ENCODE measurements at regions not wholly inside any gene's neighbourhood (a gene's known extent, or its start where the extent isn't known, plus 50 kb on each side); places are given as distances from the start of the nearest gene placed in this dataset.
"Not testable (repeated sequence)": the region's sequence is repeated elsewhere in the genome, so short reads cannot be mapped to it uniquely, and the experiment has no call there.

- Histone ChIP-seq H3K4me3 (ENCODE audit: low read length) (no peak overlapping the region), H3K27ac (ENCODE audit: low read depth, low read length) (no peak overlapping the region), H3K9me3 (ENCODE audit: insufficient read depth, low read depth, low read length) (no peaks in the 10 kb centered on the region), H3K36me3 (ENCODE audit: insufficient read depth, low read length) (no peaks in the 10 kb centered on the region), H3K9ac (ENCODE audit: low read depth, low read length) (no peak overlapping the region), H3K27me3 (ENCODE audit: insufficient read depth, low read length) (no peaks in the 10 kb centered on the region), H3K4me1 (ENCODE audit: insufficient read depth, low read length) (no peaks in the 10 kb centered on the region; the same call in 1 of the 2 replicates)
- WGBS = 73% methylated on average over 12 of the region's 12 CpGs
These were observed 823.1 kb downstream of the EPHA4 start for GRCh38 chr2:220748875-220749479.

- H3K27me3 ChIP-seq (ENCODE audit: insufficient read depth, low read length) = no peaks in the 10 kb centered on the region
- WGBS = 100% methylated on average over 2 of the region's 3 CpGs
- no peaks in the 10 kb centered on the region for H3K36me3 ChIP-seq (ENCODE audit: insufficient read depth, low read length)
- H3K4me1 ChIP-seq (ENCODE audit: insufficient read depth, low read length) = no peaks in the 10 kb centered on the region; the same call in 1 of the 2 replicates
- H3K27ac ChIP-seq (ENCODE audit: low read depth, low read length) = no peak overlapping the region
- H3K9ac ChIP-seq (ENCODE audit: low read depth, low read length) = no peak overlapping the region
- no peaks in the 10 kb centered on the region for H3K9me3 ChIP-seq (ENCODE audit: insufficient read depth, low read depth, low read length)
- no peak overlapping the region for H3K4me3 ChIP-seq (ENCODE audit: low read length)
These were observed 818.6 kb downstream of the EPHA4 start for GRCh38 chr2:220753486-220753885.

- no peaks in the 10 kb centered on the region for H3K9me3 ChIP-seq (ENCODE audit: insufficient read depth, low read depth, low read length)
- 88% methylated on average over 6 of the region's 6 CpGs for WGBS
- no peak overlapping the region for H3K27ac ChIP-seq (ENCODE audit: low read depth, low read length)
- no peaks in the 10 kb centered on the region for H3K27me3 ChIP-seq (ENCODE audit: insufficient read depth, low read length)
- H3K4me1 ChIP-seq (ENCODE audit: insufficient read depth, low read length) = no peaks in the 10 kb centered on the region
- no peak overlapping the region for H3K4me3 ChIP-seq (ENCODE audit: low read length)
- H3K36me3 ChIP-seq (ENCODE audit: insufficient read depth, low read length) = no peaks in the 10 kb centered on the region
- no peak overlapping the region for H3K9ac ChIP-seq (ENCODE audit: low read depth, low read length)
These were observed 815.5 kb downstream of the EPHA4 start for GRCh38 chr2:220756653-220757052.

GRCh38 chr2:220758376-220758775 lies 813.7 kb downstream of the EPHA4 start:
- not testable (repeated sequence) for H3K27ac ChIP-seq (ENCODE audit: low read depth, low read length); H3K4me3 ChIP-seq (ENCODE audit: low read length); H3K27me3 ChIP-seq (ENCODE audit: insufficient read depth, low read length); H3K9me3 ChIP-seq (ENCODE audit: insufficient read depth, low read depth, low read length); H3K4me1 ChIP-seq (ENCODE audit: insufficient read depth, low read length); H3K36me3 ChIP-seq (ENCODE audit: insufficient read depth, low read length); H3K9ac ChIP-seq (ENCODE audit: low read depth, low read length)
- WGBS = 84% methylated on average over 3 of the region's 5 CpGs

- H3K27me3 ChIP-seq (ENCODE audit: insufficient read depth, low read length) = no peaks in the 10 kb centered on the region
- H3K9ac ChIP-seq (ENCODE audit: low read depth, low read length) = no peak overlapping the region
- 93% methylated on average over 5 of the region's 5 CpGs for WGBS
- no peak overlapping the region for H3K4me3 ChIP-seq (ENCODE audit: low read length)
- H3K4me1 ChIP-seq (ENCODE audit: insufficient read depth, low read length) = 0 out of 2 replicates have a peak, but pooled peaks cover 4% of the 10 kb centered on the region
- no peaks in the 10 kb centered on the region for H3K9me3 ChIP-seq (ENCODE audit: insufficient read depth, low read depth, low read length)
- H3K36me3 ChIP-seq (ENCODE audit: insufficient read depth, low read length) = no peaks in the 10 kb centered on the region
- H3K27ac ChIP-seq (ENCODE audit: low read depth, low read length) = no peak overlapping the region
These were observed 807.9 kb downstream of the EPHA4 start for GRCh38 chr2:220764171-220764570.

- 87% methylated on average over 3 of the region's 3 CpGs for WGBS
These were observed 804.4 kb downstream of the EPHA4 start for GRCh38 chr2:220767591-220768255.

GRCh38 chr2:220775856-220776488 lies 796.1 kb downstream of the EPHA4 start:
- no peaks in the 10 kb centered on the region; the same call in 1 of the 2 replicates for H3K4me1 ChIP-seq (ENCODE audit: insufficient read depth, low read length)
- peaks cover 5% of the 10 kb centered on the region; the same call in 1 of the 2 replicates for H3K9me3 ChIP-seq (ENCODE audit: insufficient read depth, low read depth, low read length)
- H3K9ac ChIP-seq (ENCODE audit: low read depth, low read length) = no peak overlapping the region
- peaks cover 14% of the 10 kb centered on the region for H3K27me3 ChIP-seq (ENCODE audit: insufficient read depth, low read length)
- 59% methylated on average over 2 of the region's 2 CpGs for WGBS
- H3K4me3 ChIP-seq (ENCODE audit: low read length) = no peak overlapping the region
- H3K36me3 ChIP-seq (ENCODE audit: insufficient read depth, low read length) = no peaks in the 10 kb centered on the region
- no peak overlapping the region for H3K27ac ChIP-seq (ENCODE audit: low read depth, low read length)

More at GRCh38 chr2:220767591-220768255, 804.4 kb downstream of the EPHA4 start:
- no peaks in the 10 kb centered on the region for H3K36me3 ChIP-seq (ENCODE audit: insufficient read depth, low read length)
- no peaks in the 10 kb centered on the region for H3K9me3 ChIP-seq (ENCODE audit: insufficient read depth, low read depth, low read length)
- no peaks in the 10 kb centered on the region for H3K27me3 ChIP-seq (ENCODE audit: insufficient read depth, low read length)
- H3K9ac ChIP-seq (ENCODE audit: low read depth, low read length) = no peak overlapping the region
- 0 out of 2 replicates have a peak, but pooled peaks cover 4% of the 10 kb centered on the region for H3K4me1 ChIP-seq (ENCODE audit: insufficient read depth, low read length)
- H3K27ac ChIP-seq (ENCODE audit: low read depth, low read length) = no peak overlapping the region
- H3K4me3 ChIP-seq (ENCODE audit: low read length) = no peak overlapping the region

- not testable (repeated sequence) for H3K4me3 ChIP-seq (ENCODE audit: low read length); H3K9ac ChIP-seq (ENCODE audit: low read depth, low read length); H3K9me3 ChIP-seq (ENCODE audit: insufficient read depth, low read depth, low read length); H3K36me3 ChIP-seq (ENCODE audit: insufficient read depth, low read length); H3K4me1 ChIP-seq (ENCODE audit: insufficient read depth, low read length); H3K27ac ChIP-seq (ENCODE audit: low read depth, low read length)
- H3K27me3 ChIP-seq (ENCODE audit: insufficient read depth, low read length) = peaks cover 30% of the 10 kb centered on the region
These were observed 793.0 kb downstream of the EPHA4 start for GRCh38 chr2:220779076-220779475.

- Histone ChIP-seq H3K36me3 (ENCODE audit: insufficient read depth, low read length) (no peaks in the 10 kb centered on the region), H3K4me3 (ENCODE audit: low read length) (no peak overlapping the region), H3K9ac (ENCODE audit: low read depth, low read length) (no peak overlapping the region), H3K9me3 (ENCODE audit: insufficient read depth, low read depth, low read length) (peaks cover 5% of the 10 kb centered on the region; the same call in 1 of the 2 replicates), H3K27ac (ENCODE audit: low read depth, low read length) (no peak overlapping the region), H3K4me1 (ENCODE audit: insufficient read depth, low read length) (peaks cover 6% of the 10 kb centered on the region; the same call in 1 of the 2 replicates), H3K27me3 (ENCODE audit: insufficient read depth, low read length) (peaks cover 30% of the 10 kb centered on the region)
- WGBS = 100% methylated on average over 1 of the region's 1 CpG
These were observed 792.6 kb downstream of the EPHA4 start for GRCh38 chr2:220779511-220779910.

GRCh38 chr2:220779931-220780330 lies 792.2 kb downstream of the EPHA4 start:
- WGBS = 100% methylated on average over 2 of the region's 2 CpGs
- H3K9me3 ChIP-seq (ENCODE audit: insufficient read depth, low read depth, low read length) = peaks cover 5% of the 10 kb centered on the region; the same call in 1 of the 2 replicates
- peaks cover 30% of the 10 kb centered on the region for H3K27me3 ChIP-seq (ENCODE audit: insufficient read depth, low read length)
- H3K9ac ChIP-seq (ENCODE audit: low read depth, low read length) = no peak overlapping the region
- no peaks in the 10 kb centered on the region for H3K36me3 ChIP-seq (ENCODE audit: insufficient read depth, low read length)
- no peak overlapping the region for H3K27ac ChIP-seq (ENCODE audit: low read depth, low read length)
- H3K4me1 ChIP-seq (ENCODE audit: insufficient read depth, low read length) = peaks cover 6% of the 10 kb centered on the region; the same call in 1 of the 2 replicates
- H3K4me3 ChIP-seq (ENCODE audit: low read length) = no peak overlapping the region

GRCh38 chr2:220781622-220782241 lies 790.4 kb downstream of the EPHA4 start:
- Histone ChIP-seq H3K9me3 (ENCODE audit: insufficient read depth, low read depth, low read length) (peaks cover 5% of the 10 kb centered on the region; the same call in 1 of the 2 replicates), H3K9ac (ENCODE audit: low read depth, low read length) (no peak overlapping the region), H3K27ac (ENCODE audit: low read depth, low read length) (no peak overlapping the region), H3K4me3 (ENCODE audit: low read length) (no peak overlapping the region), H3K4me1 (ENCODE audit: insufficient read depth, low read length) (peaks cover 6% of the 10 kb centered on the region; the same call in 1 of the 2 replicates), H3K36me3 (ENCODE audit: insufficient read depth, low read length) (no peaks in the 10 kb centered on the region), H3K27me3 (ENCODE audit: insufficient read depth, low read length) (peaks cover 30% of the 10 kb centered on the region)
- 83% methylated on average over 5 of the region's 5 CpGs for WGBS
